ENCODE measurements at regions not wholly inside any gene's neighbourhood (a gene's known extent, or its start where the extent isn't known, plus 50 kb on each side); places are given as distances from the start of the nearest gene placed in this dataset.

DNA sequence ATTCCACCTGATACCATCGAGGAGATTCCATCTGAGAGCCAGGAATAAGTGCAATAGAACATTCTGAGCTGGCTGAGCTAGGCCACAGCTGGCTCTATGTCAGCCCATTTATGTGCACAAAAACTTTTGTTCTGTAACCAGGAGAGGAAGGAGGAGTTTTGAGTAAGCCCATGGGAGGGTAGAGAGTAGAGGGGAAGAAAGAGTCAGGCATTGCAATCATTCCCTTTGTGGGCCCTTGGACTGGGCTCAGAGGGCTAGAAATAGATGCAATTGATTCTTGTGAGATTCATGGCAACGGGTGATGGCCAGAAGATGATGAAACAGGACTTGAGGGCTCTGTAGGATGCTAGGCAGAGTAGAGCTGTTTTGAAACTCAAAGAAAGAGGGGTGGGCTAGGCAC lies 104.6 kb upstream of the KIF5B start:
- Histone ChIP-seq H3K36me3 (no peaks in the 10 kb centered on the region), H3K27ac (replicated peaks) (no peak overlapping the region), H3K27me3 (ENCODE audit: low read depth) (no peaks in the 10 kb centered on the region), H3K4me3 (no peak overlapping the region), H3K4me1 (peaks cover 19% of the 10 kb centered on the region), H3K9me3 (replicated peaks) (peaks cover 3% of the 10 kb centered on the region)
- intact Hi-C loops (cut with micrococcal nuclease): no loop called here
- DNase-seq: no peak
- TF ChIP-seq, protein P1, sequence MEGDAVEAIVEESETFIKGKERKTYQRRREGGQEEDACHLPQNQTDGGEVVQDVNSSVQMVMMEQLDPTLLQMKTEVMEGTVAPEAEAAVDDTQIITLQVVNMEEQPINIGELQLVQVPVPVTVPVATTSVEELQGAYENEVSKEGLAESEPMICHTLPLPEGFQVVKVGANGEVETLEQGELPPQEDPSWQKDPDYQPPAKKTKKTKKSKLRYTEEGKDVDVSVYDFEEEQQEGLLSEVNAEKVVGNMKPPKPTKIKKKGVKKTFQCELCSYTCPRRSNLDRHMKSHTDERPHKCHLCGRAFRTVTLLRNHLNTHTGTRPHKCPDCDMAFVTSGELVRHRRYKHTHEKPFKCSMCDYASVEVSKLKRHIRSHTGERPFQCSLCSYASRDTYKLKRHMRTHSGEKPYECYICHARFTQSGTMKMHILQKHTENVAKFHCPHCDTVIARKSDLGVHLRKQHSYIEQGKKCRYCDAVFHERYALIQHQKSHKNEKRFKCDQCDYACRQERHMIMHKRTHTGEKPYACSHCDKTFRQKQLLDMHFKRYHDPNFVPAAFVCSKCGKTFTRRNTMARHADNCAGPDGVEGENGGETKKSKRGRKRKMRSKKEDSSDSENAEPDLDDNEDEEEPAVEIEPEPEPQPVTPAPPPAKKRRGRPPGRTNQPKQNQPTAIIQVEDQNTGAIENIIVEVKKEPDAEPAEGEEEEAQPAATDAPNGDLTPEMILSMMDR (IDR thresholded peaks at IDR 0.05; ENCODE audit: borderline replicate concordance): no peak

DNA sequence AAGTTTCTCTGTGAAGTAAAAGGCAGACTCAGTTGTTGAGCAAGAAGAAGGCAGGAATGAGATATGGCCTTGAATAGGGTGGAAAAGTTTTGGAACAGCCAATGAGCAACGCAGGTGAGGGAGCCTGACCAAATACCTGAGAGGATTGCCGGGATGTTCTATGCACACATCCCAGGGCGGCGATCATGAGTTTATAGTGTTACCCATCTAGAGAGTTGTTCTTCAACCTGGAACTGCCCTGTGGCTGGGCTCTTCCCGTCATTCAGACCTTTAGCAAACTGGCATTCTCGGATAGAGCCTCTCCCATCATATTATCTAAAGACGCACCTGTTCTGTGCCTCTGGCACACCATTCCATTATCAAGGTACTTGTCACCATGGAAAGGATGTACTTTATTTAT lies 103.0 kb upstream of the KIF5B start:
- Histone ChIP-seq H3K27ac (replicated peaks) (no peak overlapping the region), H3K4me3 (no peak overlapping the region), H3K27me3 (ENCODE audit: low read depth) (no peaks in the 10 kb centered on the region), H3K4me1 (peaks cover 19% of the 10 kb centered on the region), H3K9me3 (replicated peaks) (peaks cover 18% of the 10 kb centered on the region), H3K36me3 (no peaks in the 10 kb centered on the region)
- TF ChIP-seq, protein P1 (IDR thresholded peaks at IDR 0.05; ENCODE audit: borderline replicate concordance): no peak
- no peak for DNase-seq
- intact Hi-C loops (cut with micrococcal nuclease): no loop called here

DNA sequence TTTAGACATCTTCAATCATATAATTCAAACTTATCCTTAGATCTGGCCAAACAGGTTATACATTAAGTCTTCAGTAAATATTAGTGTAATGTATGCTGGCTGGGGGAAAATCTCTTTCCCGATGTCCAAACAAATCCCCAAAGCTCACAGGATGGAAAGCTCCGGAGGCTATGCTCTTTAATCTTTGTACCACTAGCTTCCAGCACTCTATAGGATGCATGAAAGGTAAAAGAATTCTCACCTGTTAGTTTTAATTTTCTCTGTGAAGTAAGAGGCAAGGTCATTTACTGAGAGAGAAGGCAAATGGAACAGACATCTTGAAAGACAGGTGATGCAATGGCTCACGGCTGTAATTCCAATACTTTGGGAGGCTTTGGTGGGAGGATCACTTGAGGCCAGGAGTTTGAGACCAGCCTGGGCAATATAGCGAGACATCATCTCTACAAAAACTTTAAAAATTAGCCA lies 99.8 kb upstream of the KIF5B start:
- intact Hi-C loops (cut with micrococcal nuclease): no loop called here
- H3K27me3 ChIP-seq (ENCODE audit: low read depth): no peaks in the 10 kb centered on the region
- TF ChIP-seq, protein P1 (IDR thresholded peaks at IDR 0.05; ENCODE audit: borderline replicate concordance): no peak
- H3K27ac ChIP-seq (replicated peaks): no peak overlapping the region
- no peak for DNase-seq
- no peaks in the 10 kb centered on the region for H3K4me1 ChIP-seq
- no peaks in the 10 kb centered on the region for H3K36me3 ChIP-seq
- H3K9me3 ChIP-seq (replicated peaks): peaks cover 36% of the 10 kb centered on the region
- H3K4me3 ChIP-seq: no peak overlapping the region

DNA sequence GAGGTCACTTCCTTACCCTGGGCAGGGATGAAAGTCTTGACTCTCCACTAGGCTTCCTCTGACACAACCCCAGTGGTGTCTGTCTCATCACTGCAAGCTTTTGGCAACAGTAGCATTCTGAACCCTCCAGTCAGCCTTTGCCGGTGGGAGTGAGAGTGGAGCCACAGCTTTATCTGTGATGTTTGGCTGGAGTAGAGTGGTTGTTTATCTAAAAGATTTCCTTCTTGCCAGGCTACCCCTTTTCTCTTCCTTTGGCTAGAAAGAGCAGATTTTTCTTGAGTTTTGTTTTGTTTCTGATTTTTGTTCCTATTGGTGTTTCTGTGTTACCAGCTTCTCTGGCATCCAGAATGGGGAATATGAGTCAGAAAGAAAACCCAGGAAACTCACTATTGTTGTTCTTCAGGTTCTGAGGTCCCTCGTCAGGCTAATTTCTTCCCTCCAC lies 98.9 kb upstream of the KIF5B start:
- Histone ChIP-seq H3K9me3 (replicated peaks) (peaks cover 36% of the 10 kb centered on the region), H3K27me3 (ENCODE audit: low read depth) (no peaks in the 10 kb centered on the region), H3K36me3 (no peaks in the 10 kb centered on the region), H3K4me3 (no peak overlapping the region), H3K27ac (replicated peaks) (no peak overlapping the region), H3K4me1 (peaks cover 8% of the 10 kb centered on the region)
- DNase-seq: no peak
- intact Hi-C loops (cut with micrococcal nuclease): no loop called here
- TF ChIP-seq, protein P1 (IDR thresholded peaks at IDR 0.05; ENCODE audit: borderline replicate concordance): no peak

DNA sequence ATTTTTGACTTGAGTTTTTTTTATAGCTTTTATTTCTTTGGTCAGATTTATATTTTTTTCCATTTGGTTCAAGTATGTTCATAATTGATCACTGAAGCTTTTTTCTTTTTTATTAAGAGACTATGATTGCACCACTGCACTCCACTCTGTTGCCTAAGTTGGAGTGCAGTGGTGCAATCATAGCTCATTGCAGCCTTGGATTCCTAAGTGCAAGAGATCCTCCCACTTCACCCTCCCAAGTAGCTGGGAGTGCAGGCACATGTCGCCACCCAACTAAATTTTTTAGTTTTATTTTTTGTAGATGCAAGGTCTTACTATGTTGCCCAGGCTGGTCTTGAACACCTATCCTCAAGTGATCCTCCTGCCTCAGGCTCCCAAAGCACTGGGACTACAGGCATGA lies 97.7 kb upstream of the KIF5B start:
- no peak for DNase-seq
- H3K4me1 ChIP-seq: peaks cover 19% of the 10 kb centered on the region
- H3K27ac ChIP-seq (replicated peaks): no peak overlapping the region
- H3K27me3 ChIP-seq (ENCODE audit: low read depth): no peaks in the 10 kb centered on the region
- H3K9me3 ChIP-seq (replicated peaks): peaks cover 36% of the 10 kb centered on the region
- TF ChIP-seq, protein P1 (IDR thresholded peaks at IDR 0.05; ENCODE audit: borderline replicate concordance): no peak
- no peak overlapping the region for H3K4me3 ChIP-seq
- no peaks in the 10 kb centered on the region for H3K36me3 ChIP-seq
- intact Hi-C loops (cut with micrococcal nuclease): no loop called here

DNA sequence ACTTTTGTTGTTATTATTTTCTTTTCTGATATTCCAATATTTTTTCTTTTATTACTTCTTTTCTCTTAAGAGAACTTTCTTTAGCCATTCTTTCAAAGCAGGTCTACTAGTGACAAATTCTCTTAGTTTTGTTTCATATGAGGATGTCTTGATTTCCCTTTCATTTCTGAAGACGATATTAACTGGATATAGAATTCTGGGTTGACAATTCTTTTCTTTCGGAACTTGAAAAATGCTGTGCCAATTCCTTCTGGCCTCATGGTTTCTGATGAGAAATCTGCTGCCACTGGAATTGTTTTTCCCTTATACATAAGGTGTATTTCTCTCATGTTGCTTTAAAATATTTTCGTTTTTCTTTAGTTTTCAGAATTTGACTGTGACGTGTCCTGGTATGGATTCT lies 97.0 kb upstream of the KIF5B start:
- Histone ChIP-seq H3K27ac (replicated peaks) (no peak overlapping the region), H3K27me3 (ENCODE audit: low read depth) (no peaks in the 10 kb centered on the region), H3K4me1 (peaks cover 22% of the 10 kb centered on the region), H3K36me3 (no peaks in the 10 kb centered on the region), H3K4me3 (no peak overlapping the region), H3K9me3 (replicated peaks) (peaks cover 36% of the 10 kb centered on the region)
- TF ChIP-seq, protein P1 (IDR thresholded peaks at IDR 0.05; ENCODE audit: borderline replicate concordance): no peak
- DNase-seq: no peak
- intact Hi-C loops (cut with micrococcal nuclease): no loop called here

Measured in left ventricle myocardium inferior (tissue), 1 donor.